Effector CD4-positive, alpha-beta T cell (primary cell): ENCODE measurements at regions not wholly inside any gene's neighbourhood (a gene's known extent, or its start where the extent isn't known, plus 50 kb on each side); places are given as distances from the start of the nearest gene placed in this dataset.

ENCODE experiments used
- DNase-seq: peaks from one replicate; pipeline ENCODE4 v3.0.0-alpha.2; 2020

GRCh38 chr4:36997727-36998126, 246.8 kb upstream of the NWD2 start:
- DNase-seq, result no peak

- DNase-seq, result no peak
These were observed 244.3 kb upstream of the NWD2 start for GRCh38 chr4:37000281-37000680.

- DNase-seq, result no peak
These were observed 242.7 kb upstream of the NWD2 start for GRCh38 chr4:37001688-37002436.

GRCh38 chr4:37002625-37003024, 241.9 kb upstream of the NWD2 start:
- DNase-seq, result no peak

GRCh38 chr4:37008199-37008598, 236.3 kb upstream of the NWD2 start:
- no peak for DNase-seq

- DNase-seq, result no peak
These were observed 230.0 kb upstream of the NWD2 start for GRCh38 chr4:37014584-37014983.

- no peak for DNase-seq
These were observed 229.2 kb upstream of the NWD2 start for GRCh38 chr4:37015391-37015790.

GRCh38 chr4:37023504-37023903, 221.0 kb upstream of the NWD2 start:
- DNase-seq, result no peak

- DNase-seq, result no peak
These were observed 220.5 kb upstream of the NWD2 start for GRCh38 chr4:37023996-37024395.

GRCh38 chr4:37040816-37041215, 203.7 kb upstream of the NWD2 start:
- DNase-seq, result no peak

GRCh38 chr4:37043342-37043741, 201.2 kb upstream of the NWD2 start:
- no peak for DNase-seq

- DNase-seq, result no peak
These were observed 193.4 kb upstream of the NWD2 start for GRCh38 chr4:37051111-37051510.

GRCh38 chr4:37051866-37052265, 192.7 kb upstream of the NWD2 start:
- DNase-seq, result no peak

GRCh38 chr4:37054531-37055077, 189.9 kb upstream of the NWD2 start:
- no peak for DNase-seq

GRCh38 chr4:37058826-37059225, 185.7 kb upstream of the NWD2 start:
- no peak for DNase-seq

GRCh38 chr4:37066159-37066558, 178.4 kb upstream of the NWD2 start:
- no peak for DNase-seq

GRCh38 chr4:37068580-37068979, 176.0 kb upstream of the NWD2 start:
- DNase-seq, result no peak

- no peak for DNase-seq
These were observed 174.5 kb upstream of the NWD2 start for GRCh38 chr4:37070041-37070440.

GRCh38 chr4:37071576-37071975, 173.0 kb upstream of the NWD2 start:
- no peak for DNase-seq

- DNase-seq, result no peak
These were observed 171.2 kb upstream of the NWD2 start for GRCh38 chr4:37073226-37073840.

- no peak for DNase-seq
These were observed 161.6 kb upstream of the NWD2 start for GRCh38 chr4:37082912-37083311.

GRCh38 chr4:37095925-37096324, 148.6 kb upstream of the NWD2 start:
- DNase-seq, result no peak

GRCh38 chr4:37101182-37101581, 143.4 kb upstream of the NWD2 start:
- no peak for DNase-seq

GRCh38 chr4:37101686-37102085, 142.9 kb upstream of the NWD2 start:
- no peak for DNase-seq

GRCh38 chr4:37109756-37110155, 134.8 kb upstream of the NWD2 start:
- DNase-seq, result no peak
